ENCODE measurements at regions not wholly inside any gene's neighbourhood (a gene's known extent, or its start where the extent isn't known, plus 50 kb on each side); places are given as distances from the start of the nearest gene placed in this dataset.
"Not testable (repeated sequence)": the region's sequence is repeated elsewhere in the genome, so short reads cannot be mapped to it uniquely, and the experiment has no call there.

- DNase-seq: no peak
Measured at GRCh38 chr14:96688629-96689028, 108.6 kb upstream of the VRK1 start.

GRCh38 chr14:96690713-96691383, 106.3 kb upstream of the VRK1 start:
- no peak for DNase-seq

- no peak for DNase-seq
Measured at GRCh38 chr14:96693252-96693820, 103.8 kb upstream of the VRK1 start.

GRCh38 chr14:96693987-96694386, 103.2 kb upstream of the VRK1 start:
- DNase-seq: no peak

- peak; percentile 22 for DNase-seq
Measured at GRCh38 chr14:96698960-96699539, 98.1 kb upstream of the VRK1 start.

- DNase-seq: no peak
Measured at GRCh38 chr14:96699666-96700065, 97.5 kb upstream of the VRK1 start.

GRCh38 chr14:96702831-96703230, 94.4 kb upstream of the VRK1 start:
- no peak for DNase-seq

GRCh38 chr14:96705422-96706092, 91.6 kb upstream of the VRK1 start:
- no peak for DNase-seq

GRCh38 chr14:96706893-96707292, 90.3 kb upstream of the VRK1 start:
- DNase-seq: no peak

- DNase-seq: peak; percentile 18
Measured at GRCh38 chr14:96710060-96710666, 87.0 kb upstream of the VRK1 start.

- no peak for DNase-seq
Measured at GRCh38 chr14:96711559-96712267, 85.5 kb upstream of the VRK1 start.

- DNase-seq: no peak
Measured at GRCh38 chr14:96713426-96713825, 83.8 kb upstream of the VRK1 start.

GRCh38 chr14:96714537-96714936, 82.6 kb upstream of the VRK1 start:
- DNase-seq: not testable (repeated sequence)

- no peak for DNase-seq
Measured at GRCh38 chr14:96717116-96717515, 80.1 kb upstream of the VRK1 start.

GRCh38 chr14:96718407-96718806, 78.8 kb upstream of the VRK1 start:
- DNase-seq: no peak

- DNase-seq: not testable (repeated sequence)
Measured at GRCh38 chr14:96720702-96721101, 76.5 kb upstream of the VRK1 start.

- DNase-seq: no peak
Measured at GRCh38 chr14:96722736-96723135, 74.4 kb upstream of the VRK1 start.

- DNase-seq: no peak
Measured at GRCh38 chr14:96723946-96724345, 73.2 kb upstream of the VRK1 start.

GRCh38 chr14:96725232-96725631, 72.0 kb upstream of the VRK1 start:
- no peak for DNase-seq

GRCh38 chr14:96727073-96727472, 70.1 kb upstream of the VRK1 start:
- no peak for DNase-seq

GRCh38 chr14:96727491-96727890, 69.7 kb upstream of the VRK1 start:
- no peak for DNase-seq

- DNase-seq: no peak
Measured at GRCh38 chr14:96727980-96728717, 69.0 kb upstream of the VRK1 start.

All from hematopoietic multipotent progenitor cell treated with erythropoietin and hydrocortisone succinate and interleukin-3 and kit ligand, for 6 days (in vitro differentiated cells).